Transverse colon (tissue), 3 donors: ENCODE measurements at regions not wholly inside any gene's neighbourhood (a gene's known extent, or its start where the extent isn't known, plus 50 kb on each side); places are given as distances from the start of the nearest gene placed in this dataset.

Experiments
- EP300 ChIP-seq: sonication (generic); formaldehyde crosslinking; IDR thresholded peaks from one replicate; pipeline ENCODE4 v1.6.1; 2017; ENCODE audit warnings: antibody characterized with exemption, low read depth
- TF ChIP-seq, protein P1 (sequence below), 5 experiments: fragments of 200-600 bp in 3 of 5; fragments of 450-650 bp in 2 of 5; sonication (generic) in 3 of 5; IDR thresholded peaks; 1 replicate in 2 of 5; 2 replicates in 3 of 5; pipeline ENCODE4 v1.5.1; 2016 to 2017; ENCODE audit warnings: antibody characterized with exemption in 5 of 5, inconsistent platforms in 3 of 5, mild to moderate bottlenecking in 2 of 5, moderate library complexity in 1 of 5

DNA sequence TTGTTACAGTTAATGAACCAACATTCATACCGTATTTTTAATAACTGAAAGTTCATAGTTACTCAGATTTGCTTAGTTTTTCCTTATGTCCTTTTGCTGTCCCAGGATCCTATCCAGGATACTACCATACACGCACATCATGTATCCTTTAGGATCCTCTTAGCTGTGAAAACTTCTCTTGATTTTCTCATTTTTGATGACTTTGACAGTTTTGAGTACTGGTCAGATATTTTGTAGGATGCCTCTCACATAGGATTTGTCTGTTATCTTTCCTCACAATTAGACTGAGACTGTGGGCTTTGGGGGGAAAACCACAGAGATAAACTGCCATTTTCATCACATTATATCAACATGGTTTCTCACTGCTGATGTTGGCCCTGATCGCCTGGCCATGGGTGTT lies 491.3 kb upstream of the TRPC7 start:
- TF ChIP-seq EP300: no peak
- TF ChIP-seq, protein P1, sequence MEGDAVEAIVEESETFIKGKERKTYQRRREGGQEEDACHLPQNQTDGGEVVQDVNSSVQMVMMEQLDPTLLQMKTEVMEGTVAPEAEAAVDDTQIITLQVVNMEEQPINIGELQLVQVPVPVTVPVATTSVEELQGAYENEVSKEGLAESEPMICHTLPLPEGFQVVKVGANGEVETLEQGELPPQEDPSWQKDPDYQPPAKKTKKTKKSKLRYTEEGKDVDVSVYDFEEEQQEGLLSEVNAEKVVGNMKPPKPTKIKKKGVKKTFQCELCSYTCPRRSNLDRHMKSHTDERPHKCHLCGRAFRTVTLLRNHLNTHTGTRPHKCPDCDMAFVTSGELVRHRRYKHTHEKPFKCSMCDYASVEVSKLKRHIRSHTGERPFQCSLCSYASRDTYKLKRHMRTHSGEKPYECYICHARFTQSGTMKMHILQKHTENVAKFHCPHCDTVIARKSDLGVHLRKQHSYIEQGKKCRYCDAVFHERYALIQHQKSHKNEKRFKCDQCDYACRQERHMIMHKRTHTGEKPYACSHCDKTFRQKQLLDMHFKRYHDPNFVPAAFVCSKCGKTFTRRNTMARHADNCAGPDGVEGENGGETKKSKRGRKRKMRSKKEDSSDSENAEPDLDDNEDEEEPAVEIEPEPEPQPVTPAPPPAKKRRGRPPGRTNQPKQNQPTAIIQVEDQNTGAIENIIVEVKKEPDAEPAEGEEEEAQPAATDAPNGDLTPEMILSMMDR (IDR thresholded peaks at IDR 0.05): no peak
